ENCODE measurements at regions not wholly inside any gene's neighbourhood (a gene's known extent, or its start where the extent isn't known, plus 50 kb on each side); places are given as distances from the start of the nearest gene placed in this dataset.
"Not testable (repeated sequence)": the region's sequence is repeated elsewhere in the genome, so short reads cannot be mapped to it uniquely, and the experiment has no call there.

DNA sequence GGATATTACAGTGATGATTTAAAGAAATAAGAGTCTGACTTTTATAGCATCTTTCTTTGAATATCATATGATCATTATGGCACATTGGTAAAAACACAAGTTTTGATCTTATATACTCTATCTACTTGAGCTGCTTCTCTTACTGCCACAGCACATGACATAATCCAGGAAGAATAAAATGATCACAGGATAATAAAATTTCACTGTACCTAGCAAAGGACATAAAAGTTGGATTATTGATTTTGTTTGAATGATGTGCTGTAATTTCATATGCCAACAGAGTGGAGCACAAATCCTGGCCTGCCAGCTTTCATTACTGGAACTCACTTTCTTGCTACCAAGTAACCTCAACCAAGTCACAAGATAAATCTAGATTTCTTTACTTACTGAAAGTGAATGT is 162.1 kb upstream of the NANOGP8 start:
- no peak overlapping the region for H3K4me3 ChIP-seq (replicated peaks in 1 of 2; ENCODE audit: low read depth in 2 of 2, low read length in 2 of 2)
- DNase-seq (ENCODE audit: low read depth in 2 of 2) = no peak
- TF ChIP-seq, protein P1, sequence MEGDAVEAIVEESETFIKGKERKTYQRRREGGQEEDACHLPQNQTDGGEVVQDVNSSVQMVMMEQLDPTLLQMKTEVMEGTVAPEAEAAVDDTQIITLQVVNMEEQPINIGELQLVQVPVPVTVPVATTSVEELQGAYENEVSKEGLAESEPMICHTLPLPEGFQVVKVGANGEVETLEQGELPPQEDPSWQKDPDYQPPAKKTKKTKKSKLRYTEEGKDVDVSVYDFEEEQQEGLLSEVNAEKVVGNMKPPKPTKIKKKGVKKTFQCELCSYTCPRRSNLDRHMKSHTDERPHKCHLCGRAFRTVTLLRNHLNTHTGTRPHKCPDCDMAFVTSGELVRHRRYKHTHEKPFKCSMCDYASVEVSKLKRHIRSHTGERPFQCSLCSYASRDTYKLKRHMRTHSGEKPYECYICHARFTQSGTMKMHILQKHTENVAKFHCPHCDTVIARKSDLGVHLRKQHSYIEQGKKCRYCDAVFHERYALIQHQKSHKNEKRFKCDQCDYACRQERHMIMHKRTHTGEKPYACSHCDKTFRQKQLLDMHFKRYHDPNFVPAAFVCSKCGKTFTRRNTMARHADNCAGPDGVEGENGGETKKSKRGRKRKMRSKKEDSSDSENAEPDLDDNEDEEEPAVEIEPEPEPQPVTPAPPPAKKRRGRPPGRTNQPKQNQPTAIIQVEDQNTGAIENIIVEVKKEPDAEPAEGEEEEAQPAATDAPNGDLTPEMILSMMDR (IDR thresholded peaks at IDR 0.05; ENCODE audit: low read depth, low read length) = no peak

DNA sequence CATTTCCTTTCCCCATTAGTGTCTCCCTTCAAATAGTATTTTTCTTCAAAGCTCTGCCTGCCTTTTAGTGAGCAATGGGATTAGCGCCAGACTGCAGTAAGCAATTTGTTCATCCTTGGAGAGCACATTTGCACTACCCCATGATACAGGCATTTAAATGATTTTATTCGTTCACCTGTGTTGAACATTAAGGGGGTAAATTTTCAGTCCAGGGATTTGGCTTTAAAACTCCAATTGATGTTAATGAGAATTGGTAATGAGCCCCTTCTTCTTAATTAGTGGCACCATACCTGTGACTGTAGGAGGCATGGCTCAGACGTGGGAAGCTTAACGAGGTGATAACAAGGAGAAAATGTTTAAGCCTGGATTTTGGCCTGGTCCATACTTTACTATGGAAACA is 161.4 kb upstream of the NANOGP8 start:
- TF ChIP-seq, protein P1 (IDR thresholded peaks at IDR 0.05; ENCODE audit: low read depth, low read length) = no peak
- no peak for DNase-seq (ENCODE audit: low read depth in 2 of 2)
- H3K4me3 ChIP-seq (replicated peaks in 1 of 2; ENCODE audit: low read depth in 2 of 2, low read length in 2 of 2) = no peak overlapping the region

- DNase-seq (ENCODE audit: low read depth in 2 of 2); H3K4me3 ChIP-seq (replicated peaks in 1 of 2; ENCODE audit: low read depth in 2 of 2, low read length in 2 of 2): not testable (repeated sequence)
Observed at GRCh38 chr15:35245681-35246080, 160.6 kb upstream of the NANOGP8 start.

- H3K4me3 ChIP-seq (replicated peaks in 1 of 2; ENCODE audit: low read depth in 2 of 2, low read length in 2 of 2) = no peak overlapping the region
- TF ChIP-seq, protein P1 (IDR thresholded peaks at IDR 0.05; ENCODE audit: low read depth, low read length) = no peak
- DNase-seq (ENCODE audit: low read depth in 2 of 2) = no peak
Observed at GRCh38 chr15:35244227-35244626, 159.1 kb upstream of the NANOGP8 start.

DNA sequence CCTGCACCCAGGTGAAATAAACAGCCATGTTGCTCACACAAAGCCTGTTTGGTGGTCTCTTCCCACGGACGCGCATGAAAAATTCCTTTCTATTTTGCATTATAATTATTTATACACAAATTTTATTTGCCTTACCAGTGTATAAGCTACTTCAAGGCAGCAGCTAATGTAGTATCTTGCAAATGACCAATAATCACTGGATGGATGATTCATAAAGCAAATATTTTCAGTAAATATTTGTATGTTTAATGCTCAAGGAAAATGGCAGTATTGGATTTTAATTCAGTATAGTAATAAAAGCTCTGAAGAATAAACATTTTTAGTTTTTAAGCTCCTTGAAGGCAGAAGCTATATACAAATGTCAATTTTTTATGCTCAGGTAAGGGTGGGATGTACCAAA is 158.7 kb upstream of the NANOGP8 start:
- TF ChIP-seq, protein P1 (IDR thresholded peaks at IDR 0.05; ENCODE audit: low read depth, low read length) = no peak

GRCh38 chr15:35239693-35240092 is 154.6 kb upstream of the NANOGP8 start:
- H3K4me3 ChIP-seq (replicated peaks in 1 of 2; ENCODE audit: low read depth in 2 of 2, low read length in 2 of 2); DNase-seq (ENCODE audit: low read depth in 2 of 2): not testable (repeated sequence)

More for the DNA sequence above, 158.7 kb upstream of the NANOGP8 start:
- DNase-seq (ENCODE audit: low read depth in 2 of 2) = peak in 1 of 2 donors; percentile 33
- no peak overlapping the region for H3K4me3 ChIP-seq (replicated peaks in 1 of 2; ENCODE audit: low read depth in 2 of 2, low read length in 2 of 2)

DNA sequence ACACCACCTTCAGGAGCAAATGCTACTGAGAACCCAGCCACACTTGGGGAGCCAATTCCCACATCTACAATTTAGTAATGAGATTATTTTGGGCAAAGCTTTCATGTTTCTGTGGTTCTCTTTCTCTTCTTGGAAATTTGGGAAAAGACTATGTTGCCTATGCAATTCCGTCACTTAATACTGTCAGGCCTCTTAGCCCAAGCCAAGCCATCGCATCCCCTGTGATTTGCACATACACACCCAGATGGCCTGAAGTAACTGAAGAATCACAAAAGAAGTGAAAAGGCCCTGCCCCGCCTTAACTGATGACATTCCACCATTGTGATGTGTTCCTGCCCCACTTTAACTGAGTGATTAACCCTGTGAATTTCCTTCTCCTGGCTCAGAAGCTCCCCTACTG is 153.4 kb upstream of the NANOGP8 start:
- H3K4me3 ChIP-seq (replicated peaks in 1 of 2; ENCODE audit: low read depth in 2 of 2, low read length in 2 of 2); DNase-seq (ENCODE audit: low read depth in 2 of 2): not testable (repeated sequence)

GRCh38 chr15:35229085-35229484 is 144.0 kb upstream of the NANOGP8 start:
- TF ChIP-seq, protein P1 (IDR thresholded peaks at IDR 0.05; ENCODE audit: low read depth, low read length) = no peak
- DNase-seq (ENCODE audit: low read depth in 2 of 2) = no peak
- H3K4me3 ChIP-seq (replicated peaks in 1 of 2; ENCODE audit: low read depth in 2 of 2, low read length in 2 of 2) = no peak overlapping the region

GRCh38 chr15:35218215-35218614 is 133.1 kb upstream of the NANOGP8 start:
- TF ChIP-seq, protein P1 (IDR thresholded peaks at IDR 0.05; ENCODE audit: low read depth, low read length) = no peak
- no peak for DNase-seq (ENCODE audit: low read depth in 2 of 2)
- H3K4me3 ChIP-seq (replicated peaks in 1 of 2; ENCODE audit: low read depth in 2 of 2, low read length in 2 of 2) = no peak overlapping the region
